CD4-positive, alpha-beta T cell treated with Interleukin-15 for 4 hours (primary cell): ENCODE measurements at regions not wholly inside any gene's neighbourhood (a gene's known extent, or its start where the extent isn't known, plus 50 kb on each side); places are given as distances from the start of the nearest gene placed in this dataset.
"Not testable (repeated sequence)": the region's sequence is repeated elsewhere in the genome, so short reads cannot be mapped to it uniquely, and the experiment has no call there.

ENCODE experiments used
- DNase-seq: peaks from one replicate; pipeline ENCODE4 v3.0.0-alpha.2; 2020; ENCODE audit warnings: low spot score

DNA sequence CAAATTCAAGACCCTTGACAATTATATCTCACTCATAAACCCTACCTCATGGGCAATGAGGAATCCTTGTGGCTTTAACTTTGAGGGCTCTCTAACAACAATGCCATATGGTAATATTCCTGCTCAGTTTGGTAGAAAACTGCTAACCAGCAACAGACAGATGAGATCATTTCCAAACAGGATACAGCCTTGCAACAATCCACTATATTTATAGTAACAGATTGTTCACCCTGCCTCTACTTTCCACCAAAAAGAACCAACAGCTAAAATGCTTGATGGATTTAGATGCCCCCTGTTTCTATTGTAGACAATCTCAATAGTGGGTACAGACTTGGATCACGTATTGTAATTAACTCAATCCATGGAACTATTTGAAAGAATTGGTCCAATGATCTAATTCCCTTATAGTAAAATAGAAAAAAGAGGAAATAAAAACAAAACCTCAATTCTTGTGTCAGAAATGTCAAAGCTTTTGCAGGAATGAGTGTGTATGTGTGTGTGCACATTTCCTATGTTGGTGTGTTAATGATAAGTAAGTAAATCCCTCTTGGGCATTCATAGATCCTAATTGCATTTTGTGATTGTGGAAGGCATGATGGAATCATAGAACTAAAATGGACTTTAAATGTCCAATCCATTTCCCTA is 100.0 kb upstream of the EDEM3 start:
- no peak for DNase-seq

DNA sequence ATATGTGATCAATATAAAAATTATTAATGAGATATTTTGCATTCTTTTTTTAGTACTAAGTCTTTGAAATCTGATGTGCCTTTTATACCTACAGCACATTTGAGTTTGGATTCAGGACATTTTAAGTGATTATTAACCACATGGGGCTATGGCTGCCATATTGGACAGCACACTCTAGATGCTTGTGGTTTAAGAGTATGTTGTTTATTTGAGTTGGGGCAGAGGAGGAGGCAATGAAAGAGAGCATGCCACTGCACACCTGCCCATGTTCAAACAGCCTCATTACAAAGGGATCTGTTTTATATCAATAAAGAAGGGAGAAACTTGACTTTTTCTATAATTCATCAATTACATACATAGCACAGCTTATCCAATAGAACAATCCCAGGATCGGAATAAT is 99.4 kb upstream of the EDEM3 start:
- DNase-seq, result no peak

DNA sequence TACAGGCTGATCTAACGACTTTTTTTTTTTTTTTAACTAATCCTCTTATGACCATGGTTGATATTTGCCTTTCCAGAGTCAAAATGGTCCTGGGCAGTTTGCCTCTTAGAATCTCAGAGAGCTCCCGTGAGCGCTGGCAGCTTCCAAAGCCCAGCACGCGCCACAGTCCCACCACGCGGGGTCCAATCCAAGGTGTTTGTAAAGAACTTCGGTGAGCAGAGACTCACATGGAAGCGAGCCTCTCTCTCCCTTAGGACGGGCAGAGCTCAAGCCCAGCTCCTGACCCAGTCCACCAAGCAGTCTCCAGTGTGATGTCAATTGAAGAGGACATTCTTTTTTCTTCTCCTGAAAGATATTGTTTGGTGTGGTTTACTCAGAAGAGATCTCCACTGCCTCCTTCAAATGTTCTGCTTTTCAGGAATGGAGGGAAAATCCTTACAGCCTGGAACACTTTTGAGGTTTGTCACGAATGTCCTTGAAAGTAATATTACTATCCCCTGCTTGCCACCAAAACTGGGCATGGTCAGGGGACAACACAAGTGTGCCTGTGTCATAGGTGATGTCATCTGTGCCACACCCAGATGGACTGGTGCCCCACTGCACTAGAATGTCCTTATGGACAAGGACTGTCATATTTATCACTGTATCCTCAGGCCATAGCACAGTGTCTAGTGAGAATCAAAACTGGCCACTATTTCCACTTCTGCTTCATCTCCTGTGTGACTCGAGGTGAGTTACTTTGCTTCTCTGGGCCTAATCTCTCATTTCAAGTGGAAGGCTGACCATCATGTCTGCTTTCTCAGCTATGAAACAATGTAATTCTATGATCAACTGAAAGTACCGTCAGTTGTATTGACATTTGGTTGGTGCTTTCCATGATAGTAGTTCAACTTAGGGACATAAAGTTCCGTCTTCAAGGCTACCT is 97.4 kb upstream of the EDEM3 start:
- no peak for DNase-seq

DNA sequence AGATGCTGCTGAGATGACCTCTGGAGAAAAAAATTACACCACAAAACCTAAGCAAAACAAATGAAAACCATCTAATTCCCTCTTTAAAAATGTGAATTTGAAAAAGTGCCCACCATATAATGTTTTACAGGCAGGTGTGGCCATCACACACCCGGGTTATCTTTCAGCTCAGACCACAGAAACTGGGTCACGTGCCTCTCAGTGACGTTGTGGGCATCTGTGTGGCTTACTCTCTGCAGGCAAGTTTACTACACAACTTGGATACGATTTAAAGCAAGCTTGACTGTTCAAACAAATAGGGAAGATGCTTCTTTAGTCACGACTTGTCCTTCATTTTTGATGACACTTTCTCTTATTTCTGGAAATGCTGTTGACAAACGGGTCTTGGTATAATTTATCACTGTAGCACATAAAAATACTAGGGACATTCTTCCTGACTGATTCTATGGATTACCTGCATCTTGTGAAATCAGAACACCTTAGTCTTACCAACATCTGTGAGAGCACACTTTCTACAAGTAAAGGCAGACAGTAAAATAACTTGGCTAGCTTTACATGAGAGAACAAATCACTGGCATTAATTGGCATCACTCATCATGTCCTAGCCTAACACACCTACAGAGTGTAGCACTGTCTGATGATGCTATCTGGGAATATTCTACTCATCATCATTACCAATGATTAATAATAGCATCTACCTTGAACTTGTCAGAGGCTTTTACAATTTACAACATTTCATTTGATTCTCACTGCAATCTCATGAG is 89.3 kb upstream of the EDEM3 start:
- DNase-seq, result peak; percentile 68

DNA sequence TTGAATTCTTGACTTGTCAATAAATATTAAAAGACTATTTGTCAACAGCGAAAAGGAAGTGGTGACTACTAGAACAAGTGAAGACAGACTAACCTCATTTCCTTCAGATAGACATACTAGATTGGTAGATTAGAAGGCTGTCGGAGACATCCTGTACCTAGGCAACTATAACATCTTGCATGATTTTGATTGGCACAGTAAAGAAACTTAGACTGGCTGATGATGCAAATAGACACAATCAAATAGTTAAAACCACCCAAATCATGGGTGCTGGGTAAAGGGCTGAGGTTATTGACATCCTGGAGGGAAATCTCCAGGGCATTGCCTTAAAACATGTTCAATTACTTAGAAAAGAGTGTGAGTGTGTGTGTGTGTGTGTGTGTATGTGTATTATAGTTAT is 85.9 kb upstream of the EDEM3 start:
- DNase-seq, result peak; percentile 74

DNA sequence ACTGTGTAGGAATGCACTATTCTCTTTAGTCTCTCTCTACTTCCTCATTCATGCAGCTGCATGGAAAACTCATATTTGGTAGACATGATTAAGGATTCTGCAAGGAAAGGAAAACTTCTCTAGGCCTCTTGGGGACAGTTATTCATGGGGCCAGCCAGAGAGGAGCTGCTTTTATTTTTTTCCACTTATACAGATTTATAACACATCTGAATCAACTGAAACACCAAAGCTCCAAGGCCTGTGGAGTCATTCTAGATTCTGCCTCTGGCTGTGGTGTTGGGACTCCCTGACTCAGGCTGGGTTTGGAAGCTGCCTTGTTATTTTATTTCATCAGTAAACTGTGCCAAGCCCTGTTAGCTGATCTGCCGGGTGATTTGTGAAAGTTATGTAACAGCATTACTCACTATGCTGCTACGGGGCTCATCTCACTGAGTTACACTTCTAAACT is 83.9 kb upstream of the EDEM3 start:
- peak; percentile 31 for DNase-seq

DNA sequence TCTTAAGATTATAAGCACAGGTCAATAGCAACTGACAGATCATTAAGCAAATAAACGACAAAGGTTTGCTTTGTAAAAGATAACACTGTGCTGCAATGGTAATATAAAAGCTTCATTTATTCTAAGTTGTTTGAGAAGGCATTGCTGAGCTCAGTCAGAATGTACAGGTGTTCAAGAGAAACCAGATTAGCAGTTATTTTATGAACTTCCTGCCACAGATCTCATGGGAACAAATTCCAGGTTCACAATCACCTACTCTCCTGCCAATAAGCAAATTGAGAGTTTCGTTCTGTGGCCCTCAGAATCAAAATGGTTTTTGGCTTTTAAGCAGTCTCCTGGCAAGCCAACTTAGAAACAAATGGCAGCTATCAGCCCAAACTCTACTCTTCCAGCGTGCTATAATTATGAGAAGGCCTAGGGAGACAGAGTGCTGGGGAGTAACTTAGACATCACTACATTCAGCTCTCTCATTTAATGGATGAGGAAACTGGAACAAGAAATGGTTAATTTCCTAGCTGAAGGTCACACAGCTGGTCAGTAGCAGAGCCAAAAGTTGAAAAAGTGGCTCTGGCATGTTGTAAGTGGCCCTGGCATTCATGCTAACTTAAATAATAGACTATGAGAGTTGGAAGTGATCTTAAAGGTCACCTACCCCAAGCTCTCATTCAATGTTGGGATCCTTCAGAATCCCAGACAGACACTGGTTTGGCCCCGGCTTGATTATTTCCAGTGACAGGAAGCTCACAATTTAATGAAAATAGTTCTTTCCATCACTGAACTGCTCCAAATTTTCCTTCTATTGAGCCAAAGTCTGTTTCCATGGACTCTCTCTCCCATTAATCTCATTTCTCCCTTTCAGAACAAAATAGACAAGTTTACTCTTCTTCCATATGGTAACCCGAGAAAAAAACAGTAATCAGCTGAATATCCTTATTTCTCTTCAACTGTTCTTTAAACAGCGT is 82.6 kb upstream of the EDEM3 start:
- DNase-seq, result no peak

DNA sequence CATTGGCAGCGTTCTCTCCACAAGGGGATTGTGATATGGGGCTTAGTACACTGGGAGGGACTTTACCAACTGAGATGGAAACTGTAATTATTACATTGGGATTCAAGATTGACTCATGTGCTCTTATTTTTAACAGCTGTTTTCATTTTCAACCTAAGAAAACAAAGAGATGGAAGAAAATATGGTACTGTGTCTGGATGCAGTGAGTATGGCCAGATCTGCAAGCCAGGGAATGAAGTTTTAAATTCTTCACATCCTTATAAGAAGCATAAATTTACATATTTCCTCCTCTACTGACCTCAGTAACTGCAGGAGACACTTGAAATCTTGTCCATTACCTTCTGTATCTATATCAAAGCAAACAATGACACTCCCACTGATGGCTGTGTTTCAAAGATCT is 81.5 kb upstream of the EDEM3 start:
- DNase-seq, result no peak

DNA sequence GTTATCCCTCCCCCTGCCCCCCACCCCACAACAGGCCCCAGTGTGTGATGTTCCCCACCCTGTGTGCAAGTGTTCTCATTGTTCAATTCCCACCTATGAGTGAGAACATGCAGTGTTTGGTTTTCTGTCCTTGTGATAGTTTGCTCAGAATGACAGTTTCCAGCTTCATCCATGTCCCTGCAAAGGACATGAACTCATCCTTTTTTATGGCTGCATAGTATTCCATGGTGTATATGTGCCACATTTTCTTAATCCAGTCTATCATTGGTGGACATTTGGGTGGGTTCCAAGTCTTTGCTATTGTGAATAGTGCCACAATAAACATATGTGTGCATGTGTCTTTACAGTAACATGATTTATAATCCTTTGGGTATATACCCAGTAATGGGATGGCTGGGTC is 79.3 kb upstream of the EDEM3 start:
- DNase-seq, result not testable (repeated sequence)

DNA sequence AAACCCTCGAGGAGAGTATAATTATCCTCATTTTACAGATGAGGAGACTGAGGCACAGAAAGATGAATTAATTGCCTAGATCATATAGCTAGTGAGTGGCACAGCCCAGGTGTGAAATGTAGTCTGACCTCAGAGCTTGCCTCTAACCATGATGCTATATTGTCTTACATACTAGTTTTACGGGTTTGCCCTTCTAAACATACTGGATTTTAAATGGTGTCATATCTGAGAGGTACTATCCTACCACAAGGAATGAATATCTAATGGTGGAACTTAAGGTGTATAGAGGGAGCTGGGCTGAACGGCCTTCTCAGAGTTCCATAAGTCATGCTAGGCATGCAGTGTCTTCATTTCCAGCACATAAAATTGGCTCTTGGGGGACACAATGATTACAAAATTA is 77.9 kb upstream of the EDEM3 start:
- DNase-seq, result no peak

DNA sequence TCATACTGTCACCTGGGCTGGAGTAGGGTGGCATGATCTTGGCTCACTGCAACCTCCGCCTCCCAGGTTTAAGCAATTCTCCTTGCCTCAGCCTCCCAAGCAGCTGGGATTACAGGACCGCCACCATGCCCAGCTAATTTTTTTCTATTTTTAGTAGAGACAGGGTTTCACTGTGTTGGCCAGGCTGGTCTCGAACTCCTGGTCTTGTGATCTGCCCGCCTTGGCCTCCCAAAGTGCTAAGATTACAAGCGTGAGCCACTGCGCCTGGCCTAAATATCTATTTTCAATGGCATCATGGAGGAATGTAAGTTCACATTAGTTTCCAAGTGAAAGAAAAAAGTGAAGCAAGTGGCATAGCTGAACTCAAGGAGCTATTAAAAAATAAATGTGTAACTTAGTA is 74.8 kb upstream of the EDEM3 start:
- not testable (repeated sequence) for DNase-seq

DNA sequence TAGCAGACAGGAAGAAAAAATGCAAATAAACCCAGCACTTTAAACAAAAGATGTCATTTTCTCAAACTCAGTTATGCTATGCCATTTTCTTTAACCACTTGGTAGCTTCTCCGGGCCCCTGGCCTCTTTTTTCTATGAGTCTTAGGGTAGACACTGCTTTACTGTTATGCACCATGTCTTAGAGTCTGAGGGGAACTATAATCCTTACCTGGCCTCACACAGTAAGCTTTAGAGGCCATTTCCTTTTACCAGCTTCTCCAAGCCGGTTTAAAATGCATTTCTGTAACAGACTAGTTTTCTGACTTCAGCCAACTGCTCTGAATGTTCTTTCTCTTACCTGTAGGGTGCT is 73.7 kb upstream of the EDEM3 start:
- DNase-seq, result no peak

DNA sequence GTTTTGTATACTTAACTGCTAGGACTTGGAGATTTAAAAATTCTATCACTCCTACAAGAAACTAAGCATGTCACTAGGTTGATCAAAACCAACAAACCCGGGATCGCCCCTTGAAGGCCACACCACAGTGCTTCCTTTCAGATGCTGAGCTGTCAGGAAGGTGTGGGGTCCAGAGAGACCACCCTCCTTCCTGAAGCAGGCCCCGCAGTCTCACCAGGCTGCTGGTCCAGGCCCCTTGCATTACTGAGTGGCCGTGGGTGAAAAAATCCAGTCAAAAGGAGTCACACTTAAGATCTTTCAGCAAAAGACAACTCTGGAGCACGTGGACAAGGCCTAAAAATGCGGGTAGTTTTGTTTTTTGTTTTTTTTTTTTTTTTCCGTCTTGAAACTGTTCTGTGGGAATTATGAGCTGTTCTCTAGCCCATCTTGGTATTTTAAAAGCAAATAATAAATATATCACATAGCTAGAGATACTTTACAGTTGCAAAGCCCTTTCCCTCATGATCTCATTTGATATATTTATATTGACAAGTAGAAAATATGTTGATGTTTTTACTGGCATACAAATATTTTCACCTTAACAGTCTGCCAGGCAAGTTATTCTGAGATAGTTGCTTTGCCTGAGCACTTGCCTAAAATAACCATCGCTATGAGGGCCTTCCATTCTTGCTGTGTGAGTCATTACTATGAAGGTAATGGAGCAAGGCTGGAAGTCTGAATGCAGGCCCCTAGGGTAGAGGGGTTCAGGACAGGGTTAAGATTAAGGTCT is 73.1 kb upstream of the EDEM3 start:
- no peak for DNase-seq

DNA sequence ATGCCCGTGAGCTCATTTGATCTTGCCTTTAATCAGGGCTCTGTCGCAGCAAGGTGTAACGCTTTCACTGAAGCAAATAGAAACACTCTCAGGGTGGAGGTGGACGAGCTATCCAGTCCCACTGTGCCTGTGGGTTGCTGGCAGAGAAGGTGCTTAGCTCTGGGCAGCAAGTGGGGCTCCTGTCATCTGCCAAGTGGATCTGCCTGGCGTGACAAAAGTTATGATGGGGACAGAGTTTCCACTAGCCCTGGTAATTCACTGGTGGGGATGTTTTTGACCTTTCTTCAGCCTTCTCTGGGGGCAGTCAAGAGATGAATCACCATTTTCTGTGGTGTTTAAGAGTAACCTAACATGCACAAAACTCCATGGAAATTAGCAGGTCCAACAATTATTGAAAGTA is 71.3 kb upstream of the EDEM3 start:
- no peak for DNase-seq

DNA sequence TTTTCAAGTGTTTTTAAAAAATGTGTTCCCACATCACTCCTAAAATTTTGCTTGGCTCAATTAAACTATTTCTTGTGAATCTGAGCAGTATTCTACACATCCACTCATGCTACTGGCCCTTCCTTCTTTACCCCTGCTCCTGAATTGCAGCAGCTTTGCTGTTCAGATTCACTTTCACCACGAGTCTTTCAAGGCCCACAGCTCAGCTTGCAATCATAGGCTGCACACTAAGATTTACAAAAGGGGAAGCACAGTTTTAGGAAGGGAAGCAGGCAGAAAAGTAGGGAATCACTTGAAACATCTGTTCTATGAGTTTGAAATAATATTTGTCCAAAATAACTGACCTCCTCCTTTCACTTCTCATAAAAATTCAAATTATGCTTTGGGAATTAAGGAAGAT is 70.9 kb upstream of the EDEM3 start:
- no peak for DNase-seq

DNA sequence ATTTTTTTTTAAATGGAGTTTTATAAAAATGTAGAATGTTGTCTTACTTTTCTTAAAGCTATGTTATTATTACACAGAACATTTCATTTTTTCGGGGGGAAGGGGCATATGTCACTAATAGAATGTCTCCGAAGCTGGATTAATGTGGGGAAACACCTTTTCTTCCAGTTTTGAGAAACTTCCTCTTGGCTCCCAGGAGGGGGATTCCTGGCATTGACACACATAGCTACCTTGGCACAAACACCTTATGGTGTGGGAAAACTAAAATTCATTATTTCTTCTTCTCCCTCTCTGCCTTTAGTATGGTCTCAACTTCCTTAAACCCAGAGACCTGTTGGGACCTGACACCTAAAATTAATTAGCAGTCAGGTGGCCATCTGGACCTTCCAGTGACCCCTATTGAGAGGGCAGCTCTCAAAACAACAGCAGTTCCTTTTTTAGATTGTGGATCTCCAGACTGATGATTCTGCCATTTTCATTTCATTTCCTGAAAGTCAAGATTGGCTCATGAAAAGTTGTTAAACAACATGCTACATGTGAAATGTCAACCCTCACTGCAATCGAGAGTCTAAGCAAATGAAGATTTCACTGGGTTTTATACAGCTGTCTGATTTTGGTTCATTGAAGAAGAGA is 70.1 kb upstream of the EDEM3 start:
- no peak for DNase-seq

DNA sequence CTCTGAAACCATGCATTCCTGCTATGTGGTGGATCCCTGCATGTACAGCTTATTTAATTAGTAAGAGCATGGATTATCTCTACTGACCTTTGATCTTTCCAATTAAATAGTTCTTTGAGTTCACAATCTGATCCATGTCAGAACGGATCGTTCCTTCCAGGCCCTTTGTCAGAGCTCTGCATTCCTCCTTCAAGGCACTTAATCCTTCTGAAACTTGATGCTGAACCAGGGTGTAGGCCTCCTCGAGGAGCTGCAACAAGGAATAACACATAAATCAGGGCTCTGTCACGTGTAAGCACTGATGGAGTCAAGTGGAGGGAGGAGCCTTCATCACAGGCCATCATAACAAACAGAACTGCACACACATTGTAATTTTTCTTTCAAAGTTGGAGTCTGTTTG is 68.4 kb upstream of the EDEM3 start:
- no peak for DNase-seq

DNA sequence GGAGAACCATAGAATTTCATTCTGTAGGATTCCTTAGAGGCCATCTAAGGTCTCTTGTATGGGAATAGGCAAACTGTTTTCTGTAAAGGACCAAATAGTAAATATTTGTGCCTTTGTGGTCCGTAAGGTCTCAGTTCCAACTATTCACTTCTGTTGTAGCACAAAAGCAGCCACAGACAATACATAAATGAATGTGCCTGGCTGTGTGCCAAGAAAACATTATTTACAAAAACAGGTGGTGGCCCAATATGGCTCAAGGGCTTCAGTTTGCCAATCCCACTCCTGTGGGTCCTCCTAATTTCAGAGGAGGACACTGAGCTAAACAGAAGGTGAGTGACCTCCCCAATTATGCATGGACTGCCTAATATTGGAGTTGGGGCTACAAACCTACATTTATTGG is 67.6 kb upstream of the EDEM3 start:
- DNase-seq, result no peak

DNA sequence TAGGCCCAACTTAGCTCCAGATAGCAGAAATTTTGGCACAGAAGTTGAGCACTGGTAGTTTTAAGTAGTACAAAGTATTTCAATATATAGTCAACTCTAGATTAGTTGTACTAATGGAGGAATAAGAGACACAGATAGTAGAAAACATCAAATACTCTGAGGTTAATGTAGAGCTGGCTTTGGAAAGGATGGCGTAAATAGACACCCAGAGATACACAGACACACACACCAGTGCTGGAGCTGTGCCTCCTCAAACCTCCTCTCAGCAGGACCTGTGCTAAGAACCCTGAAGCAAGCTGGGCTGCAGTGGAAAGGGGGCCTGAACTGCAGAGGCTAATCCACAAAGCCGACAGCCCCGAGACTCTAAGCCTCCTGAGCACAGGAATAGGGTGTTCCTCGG is 67.0 kb upstream of the EDEM3 start:
- DNase-seq, result no peak

DNA sequence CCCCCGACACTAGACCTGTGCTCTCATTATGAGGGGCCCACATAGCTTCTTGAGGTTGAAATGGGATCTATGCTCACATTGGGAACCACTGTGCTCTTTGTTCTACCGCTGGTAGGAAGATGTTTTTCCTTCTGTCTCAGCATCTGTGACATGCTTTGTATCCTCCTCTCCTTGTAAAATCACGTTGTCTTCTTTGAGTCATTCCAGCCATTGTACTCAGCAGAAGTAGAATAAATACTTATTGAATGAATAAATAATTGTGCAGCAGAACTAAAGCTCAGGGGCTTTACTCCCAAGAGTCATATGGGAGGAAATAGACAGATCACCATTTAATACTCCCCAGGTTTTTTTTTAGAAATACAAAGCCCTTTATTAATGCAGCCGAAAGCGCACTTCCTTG is 66.3 kb upstream of the EDEM3 start:
- no peak for DNase-seq
